Nephron (organoid): ENCODE measurements at regions not wholly inside any gene's neighbourhood (a gene's known extent, or its start where the extent isn't known, plus 50 kb on each side); places are given as distances from the start of the nearest gene placed in this dataset.
A peak's percentile ranks its signal among the peaks of the same experiment; 100 is the strongest.

Experiments used
- H3K27ac Mint-ChIP-seq, 3 experiments: 2 replicates each; pipeline ENCODE4 v1.8.0; 2020; ENCODE audit warnings: mixed read lengths in 3 of 3, mild to moderate bottlenecking in 2 of 3, moderate library complexity in 1 of 3
- H3K27me3 Mint-ChIP-seq: 2 replicates; pipeline ENCODE4 v1.8.0; 2021; ENCODE audit warnings: low read depth, mild to moderate bottlenecking, moderate library complexity, mixed read lengths
- H3K36me3 Mint-ChIP-seq: 2 replicates; pipeline ENCODE4 v1.8.0; 2020; ENCODE audit warnings: low read depth, mixed read lengths
- H3K4me1 Mint-ChIP-seq: 2 replicates; pipeline ENCODE4 v1.8.0; 2020; ENCODE audit warnings: mixed read lengths
- H3K4me3 Mint-ChIP-seq, 3 experiments: 2 replicates each; pipeline ENCODE4 v1.8.0; 2020; ENCODE audit warnings: mild to moderate bottlenecking in 3 of 3, mixed read lengths in 3 of 3, moderate library complexity in 2 of 3
- H3K9me3 Mint-ChIP-seq: 2 replicates; pipeline ENCODE4 v1.8.0; 2020; ENCODE audit warnings: mixed read lengths
- TF ChIP-seq, protein P1 (sequence below), 3 experiments: fragments of 200-600 bp; sonication (generic); IDR thresholded peaks; one replicate each; pipeline ENCODE4 v1.5.0; 2021; ENCODE audit warnings: antibody characterized with exemption in 3 of 3; ENCODE audit not compliant: unreplicated experiment in 3 of 3

DNA sequence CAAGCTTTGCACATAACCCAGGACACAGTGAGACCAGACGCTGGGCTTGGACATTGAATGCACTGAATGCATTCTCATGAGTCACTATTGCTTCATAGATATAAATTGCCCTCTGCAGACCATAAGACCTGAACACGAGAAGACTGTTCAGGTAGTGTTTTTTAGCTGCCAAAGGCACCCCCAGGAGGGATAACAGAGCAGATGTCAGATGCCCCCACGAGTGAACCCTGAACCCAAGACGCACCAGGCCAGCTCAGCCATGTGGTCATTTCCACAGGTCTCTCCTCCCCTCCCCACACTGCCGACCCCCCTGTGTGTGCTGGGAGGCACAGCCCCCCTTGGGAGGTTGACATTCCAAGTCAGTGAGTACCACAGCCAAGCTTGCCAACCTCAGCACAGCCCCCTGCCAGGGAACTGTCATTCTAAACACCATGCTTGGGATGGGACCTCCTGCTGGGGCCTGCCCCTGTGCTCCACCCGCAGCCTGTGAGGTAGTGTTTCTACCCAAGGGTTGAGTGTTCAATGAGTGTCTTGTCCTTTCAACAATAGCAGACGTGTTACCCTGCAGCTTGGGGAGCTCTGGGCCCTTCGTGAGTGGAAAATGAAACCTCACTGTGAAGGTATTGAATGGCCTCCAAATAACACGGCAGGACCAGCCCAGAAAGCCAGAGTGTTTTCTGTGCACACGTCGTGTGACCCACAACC is 68.2 kb downstream of the PSMG1 start:
- H3K4me3 Mint-ChIP-seq, result no peak overlapping the region
- peaks cover 5% of the 10 kb centered on the region for H3K9me3 Mint-ChIP-seq
- H3K36me3 Mint-ChIP-seq, result no peaks in the 10 kb centered on the region
- peak overlapping the region in 1 of 3 experiments; percentile 71 for H3K27ac Mint-ChIP-seq
- TF ChIP-seq, protein P1, sequence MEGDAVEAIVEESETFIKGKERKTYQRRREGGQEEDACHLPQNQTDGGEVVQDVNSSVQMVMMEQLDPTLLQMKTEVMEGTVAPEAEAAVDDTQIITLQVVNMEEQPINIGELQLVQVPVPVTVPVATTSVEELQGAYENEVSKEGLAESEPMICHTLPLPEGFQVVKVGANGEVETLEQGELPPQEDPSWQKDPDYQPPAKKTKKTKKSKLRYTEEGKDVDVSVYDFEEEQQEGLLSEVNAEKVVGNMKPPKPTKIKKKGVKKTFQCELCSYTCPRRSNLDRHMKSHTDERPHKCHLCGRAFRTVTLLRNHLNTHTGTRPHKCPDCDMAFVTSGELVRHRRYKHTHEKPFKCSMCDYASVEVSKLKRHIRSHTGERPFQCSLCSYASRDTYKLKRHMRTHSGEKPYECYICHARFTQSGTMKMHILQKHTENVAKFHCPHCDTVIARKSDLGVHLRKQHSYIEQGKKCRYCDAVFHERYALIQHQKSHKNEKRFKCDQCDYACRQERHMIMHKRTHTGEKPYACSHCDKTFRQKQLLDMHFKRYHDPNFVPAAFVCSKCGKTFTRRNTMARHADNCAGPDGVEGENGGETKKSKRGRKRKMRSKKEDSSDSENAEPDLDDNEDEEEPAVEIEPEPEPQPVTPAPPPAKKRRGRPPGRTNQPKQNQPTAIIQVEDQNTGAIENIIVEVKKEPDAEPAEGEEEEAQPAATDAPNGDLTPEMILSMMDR (IDR thresholded peaks at IDR 0.05; ENCODE audit: unreplicated experiment in 3 of 3), result no peak
- peaks cover 4% of the 10 kb centered on the region for H3K27me3 Mint-ChIP-seq
- peaks cover 28% of the 10 kb centered on the region for H3K4me1 Mint-ChIP-seq

DNA sequence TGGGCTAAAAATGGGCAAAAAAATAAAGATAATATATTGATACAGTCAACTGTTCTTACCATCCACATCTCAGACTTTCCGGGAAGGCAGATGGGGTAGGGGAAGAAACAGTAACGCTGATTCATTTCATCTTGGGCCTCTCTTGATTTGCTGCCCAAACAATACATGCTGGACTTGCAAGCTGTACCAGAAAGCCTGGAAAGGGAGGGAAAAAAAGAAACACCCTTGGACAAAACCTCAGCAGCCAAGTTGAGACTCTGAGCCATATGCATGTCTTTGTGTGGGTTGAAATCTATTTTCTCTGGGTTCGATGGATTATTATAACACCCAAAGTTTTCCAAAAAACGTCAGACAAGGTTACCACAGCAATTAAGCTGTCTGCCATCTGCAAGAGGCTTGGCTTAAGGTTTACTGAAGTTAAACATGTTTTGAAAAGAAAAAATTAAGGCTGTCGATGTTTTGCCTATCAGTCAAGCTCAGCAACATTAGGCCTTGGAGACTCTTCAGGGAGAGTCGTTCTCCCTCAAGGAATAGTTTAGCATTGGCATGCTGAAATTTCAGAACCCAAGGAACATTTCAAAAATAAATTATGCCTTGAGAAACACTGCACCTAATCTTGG is 71.2 kb downstream of the PSMG1 start:
- Mint-ChIP-seq H3K4me3 (no peak overlapping the region), H3K27me3 (peaks cover 4% of the 10 kb centered on the region), H3K9me3 (no peaks in the 10 kb centered on the region), H3K4me1 (peaks cover 28% of the 10 kb centered on the region), H3K36me3 (no peaks in the 10 kb centered on the region), H3K27ac (peak overlapping the region in 1 of 3 experiments; percentile 72)
- TF ChIP-seq, protein P1 (IDR thresholded peaks at IDR 0.05; ENCODE audit: unreplicated experiment in 3 of 3), result no peak

GRCh38 chr21:39110431-39110830 is 72.8 kb downstream of the PSMG1 start:
- Mint-ChIP-seq H3K9me3 (no peaks in the 10 kb centered on the region), H3K4me1 (peaks cover 26% of the 10 kb centered on the region), H3K4me3 (no peak overlapping the region), H3K27me3 (peaks cover 4% of the 10 kb centered on the region), H3K36me3 (no peaks in the 10 kb centered on the region), H3K27ac (peak overlapping the region in 1 of 3 experiments; percentile 21)
- TF ChIP-seq, protein P1 (IDR thresholded peaks at IDR 0.05; ENCODE audit: unreplicated experiment in 3 of 3), result no peak

GRCh38 chr21:39109596-39110210 is 73.5 kb downstream of the PSMG1 start:
- Mint-ChIP-seq H3K4me3 (no peak overlapping the region), H3K9me3 (no peaks in the 10 kb centered on the region), H3K27ac (no peak overlapping the region), H3K4me1 (peaks cover 24% of the 10 kb centered on the region), H3K36me3 (no peaks in the 10 kb centered on the region), H3K27me3 (peaks cover 4% of the 10 kb centered on the region)
- TF ChIP-seq, protein P1 (IDR thresholded peaks at IDR 0.05; ENCODE audit: unreplicated experiment in 3 of 3), result no peak

- Mint-ChIP-seq H3K36me3 (no peaks in the 10 kb centered on the region), H3K9me3 (no peaks in the 10 kb centered on the region), H3K27ac (peak overlapping the region in 1 of 3 experiments; percentile 41), H3K4me3 (no peak overlapping the region), H3K27me3 (peaks cover 4% of the 10 kb centered on the region), H3K4me1 (peaks cover 23% of the 10 kb centered on the region)
- TF ChIP-seq, protein P1 (IDR thresholded peaks at IDR 0.05; ENCODE audit: unreplicated experiment in 3 of 3), result no peak
Observed at GRCh38 chr21:39109163-39109530, 74.1 kb downstream of the PSMG1 start.
